Endothelial cell (in vitro differentiated cells): ENCODE measurements at regions not wholly inside any gene's neighbourhood (a gene's known extent, or its start where the extent isn't known, plus 50 kb on each side); places are given as distances from the start of the nearest gene placed in this dataset.
"Not testable (repeated sequence)": the region's sequence is repeated elsewhere in the genome, so short reads cannot be mapped to it uniquely, and the experiment has no call there.

ENCODE experiments used
- DNase-seq: peaks from one replicate; pipeline ENCODE4 v3.0.0; 2021; ENCODE audit warnings: low spot score
- H3K27ac Mint-ChIP-seq: one replicate; pipeline ENCODE4 v1.8.0; 2021; ENCODE audit warnings: mixed read lengths, inconsistent platforms; ENCODE audit not compliant: unreplicated experiment
- H3K27me3 Mint-ChIP-seq: one replicate; pipeline ENCODE4 v1.8.0; 2021; ENCODE audit warnings: mild to moderate bottlenecking, moderate library complexity, mixed read lengths, inconsistent platforms; ENCODE audit not compliant: unreplicated experiment
- H3K36me3 Mint-ChIP-seq: one replicate; pipeline ENCODE4 v1.8.0; 2021; ENCODE audit warnings: mild to moderate bottlenecking, low read depth, mixed read lengths, inconsistent platforms; ENCODE audit not compliant: unreplicated experiment
- H3K4me1 Mint-ChIP-seq: one replicate; pipeline ENCODE4 v1.8.0; 2021; ENCODE audit warnings: mild to moderate bottlenecking, mixed read lengths, inconsistent platforms; ENCODE audit not compliant: unreplicated experiment
- H3K4me3 Mint-ChIP-seq: one replicate; pipeline ENCODE4 v1.8.0; 2021; ENCODE audit warnings: mild to moderate bottlenecking, mixed read lengths, inconsistent platforms; ENCODE audit not compliant: unreplicated experiment
- H3K9me3 Mint-ChIP-seq: one replicate; pipeline ENCODE4 v1.8.0; 2021; ENCODE audit warnings: mixed read lengths, inconsistent platforms; ENCODE audit not compliant: unreplicated experiment
- TF ChIP-seq, protein P1 (sequence below): fragments of 200-600 bp; sonication (generic); IDR thresholded peaks from one replicate; pipeline ENCODE4 v1.5.0; 2021; ENCODE audit warnings: antibody characterized with exemption; ENCODE audit not compliant: unreplicated experiment

DNA sequence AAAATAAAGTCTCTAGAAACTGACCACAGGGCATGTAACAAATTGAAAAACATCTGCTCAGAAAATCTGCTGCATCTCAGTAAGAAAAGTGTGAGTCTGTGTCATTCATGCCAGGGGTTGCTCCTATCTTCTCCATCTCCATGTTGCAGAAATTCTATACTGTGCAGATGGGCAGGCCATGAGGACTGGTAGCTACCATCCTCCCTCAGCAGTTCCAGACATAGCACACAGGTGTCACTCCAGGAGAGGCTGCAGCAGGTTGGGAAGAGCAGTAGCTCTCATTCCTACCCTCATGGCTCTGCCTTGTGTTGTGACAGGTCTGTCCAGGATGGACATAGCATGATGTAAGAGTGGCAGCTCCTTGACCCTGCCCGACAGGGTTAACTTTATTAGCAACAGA is 173.4 kb downstream of the NDUFS4 start:
- Mint-ChIP-seq H3K36me3 (no peaks in the 10 kb centered on the region), H3K27me3 (no peaks in the 10 kb centered on the region), H3K9me3 (no peaks in the 10 kb centered on the region), H3K4me1 (peaks cover 15% of the 10 kb centered on the region), H3K4me3 (no peak overlapping the region), H3K27ac (no peak overlapping the region)
- TF ChIP-seq, protein P1, sequence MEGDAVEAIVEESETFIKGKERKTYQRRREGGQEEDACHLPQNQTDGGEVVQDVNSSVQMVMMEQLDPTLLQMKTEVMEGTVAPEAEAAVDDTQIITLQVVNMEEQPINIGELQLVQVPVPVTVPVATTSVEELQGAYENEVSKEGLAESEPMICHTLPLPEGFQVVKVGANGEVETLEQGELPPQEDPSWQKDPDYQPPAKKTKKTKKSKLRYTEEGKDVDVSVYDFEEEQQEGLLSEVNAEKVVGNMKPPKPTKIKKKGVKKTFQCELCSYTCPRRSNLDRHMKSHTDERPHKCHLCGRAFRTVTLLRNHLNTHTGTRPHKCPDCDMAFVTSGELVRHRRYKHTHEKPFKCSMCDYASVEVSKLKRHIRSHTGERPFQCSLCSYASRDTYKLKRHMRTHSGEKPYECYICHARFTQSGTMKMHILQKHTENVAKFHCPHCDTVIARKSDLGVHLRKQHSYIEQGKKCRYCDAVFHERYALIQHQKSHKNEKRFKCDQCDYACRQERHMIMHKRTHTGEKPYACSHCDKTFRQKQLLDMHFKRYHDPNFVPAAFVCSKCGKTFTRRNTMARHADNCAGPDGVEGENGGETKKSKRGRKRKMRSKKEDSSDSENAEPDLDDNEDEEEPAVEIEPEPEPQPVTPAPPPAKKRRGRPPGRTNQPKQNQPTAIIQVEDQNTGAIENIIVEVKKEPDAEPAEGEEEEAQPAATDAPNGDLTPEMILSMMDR = no peak
- no peak for DNase-seq

DNA sequence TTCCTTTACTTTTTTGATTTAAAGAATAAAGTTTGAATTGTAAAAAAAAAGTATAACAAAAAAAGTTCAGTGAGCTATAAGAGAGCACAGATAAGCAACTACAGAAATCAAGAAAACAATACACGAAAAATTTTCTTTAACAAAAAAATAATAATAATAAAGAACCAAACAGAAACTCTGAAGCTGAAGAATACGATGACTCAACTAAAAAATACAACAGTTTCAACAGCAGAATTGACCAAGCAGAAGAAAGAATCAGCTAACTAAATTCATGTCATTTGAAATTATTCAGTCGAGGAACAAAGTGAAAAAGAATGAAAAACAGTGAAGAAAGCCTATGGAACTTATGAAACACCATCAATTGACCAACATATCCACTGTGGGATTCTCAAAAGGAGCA is 177.7 kb downstream of the NDUFS4 start:
- no peak for DNase-seq
- no peak overlapping the region for H3K4me3 Mint-ChIP-seq
- H3K27me3 Mint-ChIP-seq = peaks cover 2% of the 10 kb centered on the region
- TF ChIP-seq, protein P1 = no peak
- H3K27ac Mint-ChIP-seq = no peak overlapping the region
- H3K4me1 Mint-ChIP-seq = peaks cover 2% of the 10 kb centered on the region
- H3K36me3 Mint-ChIP-seq = no peaks in the 10 kb centered on the region
- no peaks in the 10 kb centered on the region for H3K9me3 Mint-ChIP-seq

- peaks cover 2% of the 10 kb centered on the region for H3K4me1 Mint-ChIP-seq
- peaks cover 2% of the 10 kb centered on the region for H3K27me3 Mint-ChIP-seq
- H3K36me3 Mint-ChIP-seq = no peaks in the 10 kb centered on the region
- H3K4me3 Mint-ChIP-seq = no peak overlapping the region
- no peak overlapping the region for H3K27ac Mint-ChIP-seq
- TF ChIP-seq, protein P1 = no peak
- H3K9me3 Mint-ChIP-seq = no peaks in the 10 kb centered on the region
- no peak for DNase-seq
Measured at GRCh38 chr5:53739111-53739510, 178.7 kb downstream of the NDUFS4 start.

DNA sequence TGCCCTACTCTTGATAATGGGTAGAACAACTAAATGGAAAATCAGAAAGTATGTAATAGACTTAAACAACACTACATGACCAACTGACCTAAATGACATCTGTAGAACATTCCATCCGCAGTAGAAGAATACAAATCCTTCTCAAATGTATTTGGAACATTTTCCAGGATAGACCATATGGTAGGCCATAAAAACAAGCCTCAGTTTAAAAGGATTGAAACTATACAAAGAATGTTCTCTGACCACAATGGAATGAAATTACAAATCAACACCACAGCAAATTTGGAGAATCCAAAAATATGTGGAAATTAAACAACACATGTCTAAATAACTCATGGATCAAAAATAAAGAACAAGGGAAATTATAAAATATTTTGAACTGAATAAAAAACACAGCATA is 189.2 kb downstream of the NDUFS4 start:
- peaks cover 2% of the 10 kb centered on the region for H3K27me3 Mint-ChIP-seq
- TF ChIP-seq, protein P1 = no peak
- peaks cover 8% of the 10 kb centered on the region for H3K36me3 Mint-ChIP-seq
- H3K4me1 Mint-ChIP-seq = no peaks in the 10 kb centered on the region
- no peak overlapping the region for H3K27ac Mint-ChIP-seq
- no peak overlapping the region for H3K4me3 Mint-ChIP-seq
- H3K9me3 Mint-ChIP-seq = peaks cover 10% of the 10 kb centered on the region
- no peak for DNase-seq

DNA sequence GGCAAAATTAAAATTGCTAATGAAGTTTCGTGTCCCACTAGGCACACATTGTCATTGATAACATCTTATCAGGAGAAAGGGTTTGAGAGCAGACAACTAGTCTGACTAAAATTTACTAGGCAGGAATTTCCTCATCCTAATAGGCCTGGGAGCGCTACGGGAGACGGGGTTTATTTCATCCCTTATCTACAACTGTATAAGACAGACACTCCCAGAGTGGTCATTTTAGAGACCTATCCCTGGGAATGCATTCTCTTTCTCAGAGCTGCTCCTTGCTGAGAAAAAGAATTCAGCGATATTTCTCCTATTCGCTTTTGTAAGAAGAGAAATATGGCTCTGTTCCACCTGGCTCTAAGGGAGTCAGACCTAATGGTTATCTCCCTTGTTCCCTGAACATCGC is 191.8 kb downstream of the NDUFS4 start:
- not testable (repeated sequence) for DNase-seq, H3K4me1 Mint-ChIP-seq, H3K4me3 Mint-ChIP-seq, H3K27me3 Mint-ChIP-seq, H3K27ac Mint-ChIP-seq, H3K36me3 Mint-ChIP-seq
- H3K9me3 Mint-ChIP-seq = peaks cover 10% of the 10 kb centered on the region

- no peaks in the 10 kb centered on the region for H3K9me3 Mint-ChIP-seq
- no peaks in the 10 kb centered on the region for H3K4me1 Mint-ChIP-seq
- no peak overlapping the region for H3K4me3 Mint-ChIP-seq
- no peaks in the 10 kb centered on the region for H3K36me3 Mint-ChIP-seq
- H3K27ac Mint-ChIP-seq = no peak overlapping the region
- H3K27me3 Mint-ChIP-seq = no peaks in the 10 kb centered on the region
- TF ChIP-seq, protein P1 = no peak
- DNase-seq = no peak
Measured at GRCh38 chr5:53766673-53767072, 206.2 kb downstream of the NDUFS4 start.
